ENCODE measurements at regions not wholly inside any gene's neighbourhood (a gene's known extent, or its start where the extent isn't known, plus 50 kb on each side); places are given as distances from the start of the nearest gene placed in this dataset.

DNA sequence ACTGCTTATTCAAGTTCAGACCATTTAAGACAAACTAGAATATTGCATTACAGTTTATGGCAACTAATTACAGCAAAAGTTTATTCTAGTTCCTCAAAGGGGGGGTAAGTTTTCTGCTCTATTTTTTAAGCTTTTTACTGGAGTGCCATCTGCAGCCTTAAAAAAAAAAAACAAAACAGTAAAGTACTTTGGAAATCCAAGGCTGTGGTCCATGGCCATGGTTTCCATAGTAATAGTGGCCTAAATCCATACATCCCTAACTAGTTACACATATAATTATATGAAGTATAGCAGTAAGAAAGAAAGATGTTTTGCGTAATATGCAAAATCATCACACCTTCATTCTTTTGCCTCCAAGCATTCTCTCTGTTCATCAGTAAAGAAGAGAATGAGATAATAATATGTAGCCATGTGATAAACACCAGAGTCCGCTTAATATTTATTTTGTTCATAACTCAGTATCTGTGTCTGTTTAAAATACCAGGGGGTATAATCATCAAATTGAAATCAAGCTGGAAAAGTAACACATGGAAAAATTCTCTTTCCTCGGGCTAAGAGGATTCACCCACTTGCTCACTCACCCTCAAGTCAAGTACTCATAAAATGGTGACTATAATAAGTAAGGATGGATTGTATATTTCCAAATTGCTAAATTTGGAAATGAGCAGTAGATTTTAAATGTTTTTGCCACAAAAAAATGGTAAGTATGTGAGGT, 301.1 kb upstream of the RND3 start:
- no peak overlapping the region for H3K4me3 ChIP-seq (ENCODE audit: insufficient read depth, low read depth, low read length)
- no peak for DNase-seq
- H3K27me3 ChIP-seq (ENCODE audit: control insufficient read depth, insufficient read depth, low read length), result no peaks in the 10 kb centered on the region
- H3K36me3 ChIP-seq (replicated peaks; ENCODE audit: control insufficient read depth, insufficient read depth, low read length), result no peaks in the 10 kb centered on the region

DNA sequence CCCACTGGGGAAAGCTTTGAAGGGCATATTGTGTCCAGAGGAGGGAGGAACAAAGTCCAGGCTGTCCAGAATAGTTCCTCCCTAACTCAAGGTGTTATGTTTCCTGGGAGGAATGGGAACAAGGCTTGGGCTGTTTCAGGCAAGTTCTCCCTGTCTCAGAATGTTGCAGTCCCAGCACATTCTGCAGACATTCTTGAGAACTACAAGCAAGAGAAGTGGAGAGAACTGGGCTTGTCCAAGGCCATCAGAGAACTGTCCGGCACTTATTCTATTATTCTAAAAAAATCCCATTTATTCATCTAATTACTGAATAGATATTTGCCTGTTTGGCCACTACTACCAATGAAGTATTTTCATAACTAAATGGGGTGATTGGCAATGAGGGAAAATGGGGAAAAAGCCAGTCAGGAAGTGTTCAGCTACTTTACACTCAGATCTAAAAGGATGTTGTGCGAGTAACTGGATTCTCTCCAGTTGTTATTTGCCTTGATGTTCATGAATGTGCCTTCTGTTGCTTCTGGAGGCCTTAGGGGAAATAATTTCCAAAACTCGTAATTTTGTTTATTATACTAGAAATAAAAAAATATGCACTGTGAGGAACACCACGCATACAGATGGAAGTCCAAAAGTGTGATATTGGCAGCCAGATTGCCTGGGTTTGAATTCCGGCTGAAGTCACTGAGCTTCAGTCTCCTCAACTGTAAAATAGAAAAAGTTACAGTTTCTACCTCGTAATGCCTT, 300.1 kb upstream of the RND3 start:
- no peaks in the 10 kb centered on the region for H3K36me3 ChIP-seq (replicated peaks; ENCODE audit: control insufficient read depth, insufficient read depth, low read length)
- no peak overlapping the region for H3K4me3 ChIP-seq (ENCODE audit: insufficient read depth, low read depth, low read length)
- H3K27me3 ChIP-seq (ENCODE audit: control insufficient read depth, insufficient read depth, low read length), result no peaks in the 10 kb centered on the region
- DNase-seq, result no peak

DNA sequence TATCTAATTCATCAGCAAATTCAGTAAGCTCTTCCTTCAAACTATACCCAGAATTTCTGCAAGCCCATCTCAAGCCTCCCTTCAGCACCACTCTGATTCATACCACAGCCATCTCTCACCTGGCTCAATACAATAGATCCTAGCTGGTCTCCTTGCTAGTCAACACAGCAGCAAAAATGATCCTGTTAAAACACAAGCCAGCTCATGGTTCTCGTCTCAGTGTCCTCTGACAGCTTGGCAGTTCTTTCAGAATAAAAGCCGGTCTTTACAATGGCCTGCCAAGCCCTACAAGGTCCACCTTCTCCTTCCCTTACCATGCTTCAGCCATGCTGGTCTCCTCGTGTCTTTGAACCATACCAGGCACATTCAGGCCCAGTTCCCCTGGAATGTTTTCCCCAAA, 296.9 kb upstream of the RND3 start:
- no peaks in the 10 kb centered on the region for H3K27me3 ChIP-seq (ENCODE audit: control insufficient read depth, insufficient read depth, low read length)
- H3K36me3 ChIP-seq (replicated peaks; ENCODE audit: control insufficient read depth, insufficient read depth, low read length), result no peaks in the 10 kb centered on the region
- no peak overlapping the region for H3K4me3 ChIP-seq (ENCODE audit: insufficient read depth, low read depth, low read length)
- DNase-seq, result no peak

DNA sequence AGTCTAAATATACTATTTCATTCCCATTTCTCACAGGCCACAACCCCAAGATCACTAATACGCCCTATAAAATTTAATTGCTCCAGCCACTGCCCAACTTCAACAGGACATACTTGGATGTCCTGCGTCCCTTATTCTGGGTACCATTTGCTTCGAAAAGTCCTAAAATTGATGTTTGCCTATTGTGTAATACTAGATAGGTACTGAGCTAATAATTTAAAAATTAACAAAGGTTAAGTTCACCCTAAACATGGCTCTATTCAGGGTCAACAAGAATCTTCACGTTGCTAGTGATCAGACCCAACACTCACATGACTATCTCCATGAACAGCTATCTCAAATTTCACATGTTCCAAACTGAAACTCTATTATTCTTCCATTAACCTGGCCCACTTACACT, 296.4 kb upstream of the RND3 start:
- DNase-seq, result no peak
- Histone ChIP-seq H3K4me3 (ENCODE audit: insufficient read depth, low read depth, low read length) (no peak overlapping the region), H3K27me3 (ENCODE audit: control insufficient read depth, insufficient read depth, low read length) (no peaks in the 10 kb centered on the region), H3K36me3 (replicated peaks; ENCODE audit: control insufficient read depth, insufficient read depth, low read length) (no peaks in the 10 kb centered on the region)

DNA sequence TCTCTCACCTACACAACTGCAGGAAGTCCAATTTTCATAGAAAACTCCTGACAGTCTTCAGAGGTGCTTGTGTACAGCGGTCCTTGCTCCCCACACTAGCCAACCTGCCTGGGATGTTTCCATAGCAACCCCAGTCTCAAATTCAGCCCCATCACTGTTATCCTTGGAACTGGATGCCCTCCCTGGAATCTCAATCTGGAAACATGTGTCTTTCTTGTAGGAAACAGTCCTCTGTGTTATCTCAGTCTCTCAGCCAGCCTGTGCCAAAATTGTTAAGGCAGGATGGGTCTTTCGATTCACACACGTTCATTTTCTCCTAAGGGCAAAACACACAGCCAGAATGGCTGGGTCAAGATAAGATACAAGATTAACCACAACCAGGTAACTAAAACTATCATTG, 295.5 kb upstream of the RND3 start:
- no peak for DNase-seq

DNA sequence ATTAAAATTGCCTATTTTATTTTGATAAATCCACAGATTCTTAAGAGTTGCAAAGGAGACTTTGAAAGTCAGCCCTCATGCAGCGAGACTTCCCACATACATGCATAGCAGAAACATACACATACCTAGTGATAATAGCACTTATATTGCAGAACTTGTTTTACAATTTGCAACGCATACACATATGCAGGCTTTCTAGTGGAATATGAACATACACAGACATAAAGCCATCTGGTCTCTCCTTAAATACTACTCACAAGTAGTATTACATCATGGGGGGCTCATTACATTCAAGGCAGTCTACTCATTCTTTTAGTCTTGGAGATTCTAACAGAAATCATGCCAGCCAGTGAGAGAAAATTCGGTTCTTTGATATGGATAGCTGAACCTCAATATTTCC, 295.1 kb upstream of the RND3 start:
- Histone ChIP-seq H3K27me3 (ENCODE audit: control insufficient read depth, insufficient read depth, low read length) (no peaks in the 10 kb centered on the region), H3K4me3 (ENCODE audit: insufficient read depth, low read depth, low read length) (no peak overlapping the region), H3K36me3 (replicated peaks; ENCODE audit: control insufficient read depth, insufficient read depth, low read length) (no peaks in the 10 kb centered on the region)
- no peak for DNase-seq

More for the DNA sequence above, 295.5 kb upstream of the RND3 start:
- no peaks in the 10 kb centered on the region for H3K27me3 ChIP-seq (ENCODE audit: control insufficient read depth, insufficient read depth, low read length)
- no peaks in the 10 kb centered on the region for H3K36me3 ChIP-seq (replicated peaks; ENCODE audit: control insufficient read depth, insufficient read depth, low read length)
- no peak overlapping the region for H3K4me3 ChIP-seq (ENCODE audit: insufficient read depth, low read depth, low read length)

DNA sequence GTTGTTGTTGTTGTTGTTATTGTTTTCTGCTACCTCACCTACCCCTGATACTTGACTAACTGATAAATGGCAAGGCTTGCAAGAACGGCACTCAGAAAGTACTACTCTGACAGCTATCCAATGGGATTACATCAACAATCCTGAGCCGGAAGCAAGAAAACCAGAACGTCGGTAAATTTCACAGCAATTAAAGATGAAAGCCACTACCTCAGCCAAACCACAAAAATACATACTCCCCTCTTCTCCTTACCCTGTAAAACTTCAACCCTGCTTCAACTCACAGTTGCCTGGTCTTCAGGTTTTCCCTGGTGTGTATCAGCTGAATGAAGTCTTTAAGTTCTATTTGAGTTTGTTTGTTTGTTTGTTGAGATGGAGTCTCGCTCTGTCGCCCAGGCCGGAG, 293.7 kb upstream of the RND3 start:
- no peaks in the 10 kb centered on the region for H3K36me3 ChIP-seq (replicated peaks; ENCODE audit: control insufficient read depth, insufficient read depth, low read length)
- no peaks in the 10 kb centered on the region for H3K27me3 ChIP-seq (ENCODE audit: control insufficient read depth, insufficient read depth, low read length)
- no peak overlapping the region for H3K4me3 ChIP-seq (ENCODE audit: insufficient read depth, low read depth, low read length)
- DNase-seq, result no peak

DNA sequence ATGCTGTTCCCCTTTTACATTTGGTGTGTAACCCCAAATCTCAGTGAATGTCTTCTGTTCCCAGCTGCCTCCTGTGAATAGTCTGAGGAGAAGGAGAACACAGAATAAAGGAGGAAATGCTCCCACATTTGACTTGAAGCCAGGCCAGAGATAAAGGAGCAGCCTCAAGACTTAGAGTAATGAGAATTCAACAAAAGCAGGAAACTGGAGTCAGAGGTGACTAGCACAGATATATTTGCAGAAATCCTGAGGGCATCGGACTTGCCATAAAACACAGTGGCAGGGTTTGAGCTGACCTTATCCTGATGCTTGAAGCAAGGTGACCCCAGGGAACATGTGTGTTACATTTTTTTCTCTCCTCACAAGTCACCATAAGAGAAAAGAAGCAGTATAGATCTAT, 291.4 kb upstream of the RND3 start:
- no peak overlapping the region for H3K4me3 ChIP-seq (ENCODE audit: insufficient read depth, low read depth, low read length)
- no peaks in the 10 kb centered on the region for H3K27me3 ChIP-seq (ENCODE audit: control insufficient read depth, insufficient read depth, low read length)
- no peak for DNase-seq
- no peaks in the 10 kb centered on the region for H3K36me3 ChIP-seq (replicated peaks; ENCODE audit: control insufficient read depth, insufficient read depth, low read length)

DNA sequence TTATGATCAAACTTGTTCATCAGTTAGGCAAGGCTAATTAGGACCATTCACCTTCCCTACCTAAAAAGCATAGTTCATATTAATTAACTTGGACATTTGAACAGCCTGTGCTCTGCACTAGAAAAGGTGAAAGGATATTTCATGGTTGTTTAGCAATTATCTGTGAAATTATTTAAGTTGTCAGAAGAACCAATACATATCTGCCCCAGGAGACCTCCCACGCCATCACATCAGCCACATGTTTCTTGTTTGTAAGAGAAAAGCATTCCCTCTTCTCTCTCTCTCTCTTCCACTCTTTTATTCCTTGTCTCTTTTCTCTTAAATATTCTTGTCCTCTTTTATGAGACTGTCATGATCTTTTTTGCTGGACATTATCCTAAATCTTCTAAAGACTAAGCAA, 282.0 kb upstream of the RND3 start:
- DNase-seq, result no peak
- Histone ChIP-seq H3K4me3 (ENCODE audit: insufficient read depth, low read depth, low read length) (no peak overlapping the region), H3K27me3 (ENCODE audit: control insufficient read depth, insufficient read depth, low read length) (no peaks in the 10 kb centered on the region), H3K36me3 (replicated peaks; ENCODE audit: control insufficient read depth, insufficient read depth, low read length) (no peaks in the 10 kb centered on the region)

DNA sequence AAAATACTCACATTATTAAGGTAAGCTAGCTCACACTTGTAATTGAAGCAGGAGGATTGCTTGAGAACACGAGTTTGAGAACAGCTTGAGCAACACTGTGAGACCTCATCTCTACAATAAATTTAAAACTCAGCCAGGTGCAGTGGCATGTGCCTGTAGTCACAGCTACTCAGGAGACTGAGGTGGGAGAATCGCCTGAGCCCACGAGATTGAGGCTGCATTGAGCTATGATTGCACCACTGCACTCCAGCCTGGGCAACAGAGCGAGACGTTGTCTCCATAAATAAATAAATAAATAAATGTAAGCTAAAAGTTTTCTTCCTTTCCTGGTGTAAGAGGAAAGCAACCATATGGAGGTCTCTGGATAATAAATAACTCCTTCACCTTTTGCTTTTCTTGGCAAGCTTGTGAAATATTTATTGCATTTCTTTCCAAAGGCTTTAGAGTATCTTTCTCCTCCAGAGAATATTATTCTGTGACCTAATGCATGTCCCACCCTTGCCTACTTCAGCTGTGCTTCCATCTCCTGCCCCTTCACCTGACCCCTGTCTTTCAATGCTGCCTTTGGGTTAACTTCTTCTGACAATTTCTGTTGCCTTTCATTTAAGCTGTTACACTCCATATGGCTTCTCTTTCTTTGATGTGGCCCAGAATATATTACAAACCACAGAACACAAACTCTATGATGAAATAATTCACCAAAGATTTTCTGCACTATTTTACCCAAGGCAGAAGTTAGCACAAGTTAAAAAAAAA, 280.7 kb upstream of the RND3 start:
- H3K27me3 ChIP-seq (ENCODE audit: control insufficient read depth, insufficient read depth, low read length), result no peaks in the 10 kb centered on the region
- H3K4me3 ChIP-seq (ENCODE audit: insufficient read depth, low read depth, low read length), result no peak overlapping the region
- no peaks in the 10 kb centered on the region for H3K36me3 ChIP-seq (replicated peaks; ENCODE audit: control insufficient read depth, insufficient read depth, low read length)
- no peak for DNase-seq

DNA sequence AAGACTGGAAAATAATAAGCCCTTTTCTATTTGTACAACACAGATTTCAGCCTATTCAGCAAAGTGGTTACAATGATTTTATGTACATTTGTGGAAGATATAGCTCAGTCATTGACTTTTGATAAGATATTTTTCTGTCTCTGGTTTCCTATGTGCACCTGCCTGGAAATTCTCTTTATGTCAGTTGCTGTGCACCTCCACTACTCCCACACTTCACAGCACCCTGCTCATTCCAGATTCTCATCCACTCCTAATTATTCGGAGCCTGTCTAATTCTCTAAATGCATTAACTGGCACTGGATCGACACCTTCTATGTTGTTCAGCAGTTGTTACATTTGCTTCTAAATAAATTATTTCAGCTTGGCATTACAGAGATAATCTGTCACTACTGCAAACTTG, 275.1 kb upstream of the RND3 start:
- Histone ChIP-seq H3K27me3 (ENCODE audit: control insufficient read depth, insufficient read depth, low read length) (no peaks in the 10 kb centered on the region), H3K4me3 (ENCODE audit: insufficient read depth, low read depth, low read length) (no peak overlapping the region)
- no peak for DNase-seq

DNA sequence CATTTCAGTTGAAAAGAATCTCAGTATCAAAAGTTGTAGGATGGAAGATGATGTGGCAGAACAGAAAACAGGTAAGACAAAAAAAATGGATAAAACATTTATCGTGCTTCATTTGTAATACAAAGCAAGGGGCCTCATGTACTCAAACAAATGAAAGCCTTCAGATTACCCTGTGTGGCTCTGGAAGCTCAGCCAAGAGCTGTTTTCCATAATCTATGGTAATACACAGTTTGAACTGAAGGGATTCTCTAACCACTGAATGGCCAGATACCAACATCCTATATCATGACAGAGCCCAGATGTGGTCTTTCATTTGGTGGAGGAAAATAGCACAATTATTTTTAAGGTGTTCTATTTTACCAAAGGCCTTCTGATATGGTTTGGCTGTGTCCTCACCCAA, 272.1 kb upstream of the RND3 start:
- DNase-seq, result no peak
- H3K27me3 ChIP-seq (ENCODE audit: control insufficient read depth, insufficient read depth, low read length), result no peaks in the 10 kb centered on the region
- no peaks in the 10 kb centered on the region for H3K36me3 ChIP-seq (replicated peaks; ENCODE audit: control insufficient read depth, insufficient read depth, low read length)

More for the DNA sequence above, 275.1 kb upstream of the RND3 start:
- no peaks in the 10 kb centered on the region for H3K36me3 ChIP-seq (replicated peaks; ENCODE audit: control insufficient read depth, insufficient read depth, low read length)

DNA sequence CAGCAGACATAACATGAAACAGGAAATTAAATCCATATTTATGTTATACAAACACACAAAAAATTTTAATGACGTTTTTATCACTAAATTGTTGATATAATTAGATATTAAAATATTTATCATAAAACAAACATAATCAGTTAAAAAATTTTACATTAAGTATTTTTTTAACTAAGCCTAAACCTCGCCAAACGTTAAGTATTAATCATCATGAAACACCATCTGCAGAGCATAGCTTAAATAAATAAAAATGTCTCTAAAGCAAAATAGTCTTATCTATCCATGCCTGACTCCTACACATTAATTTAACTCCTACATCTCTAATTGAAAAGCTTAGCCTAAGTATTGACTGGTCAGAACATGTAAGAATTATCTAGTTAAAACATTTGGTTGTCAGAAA, 271.6 kb upstream of the RND3 start:
- Histone ChIP-seq H3K4me3 (ENCODE audit: insufficient read depth, low read depth, low read length) (no peak overlapping the region), H3K27me3 (ENCODE audit: control insufficient read depth, insufficient read depth, low read length) (no peaks in the 10 kb centered on the region), H3K36me3 (replicated peaks; ENCODE audit: control insufficient read depth, insufficient read depth, low read length) (no peaks in the 10 kb centered on the region)
- no peak for DNase-seq

More for the DNA sequence above, 272.1 kb upstream of the RND3 start:
- no peak overlapping the region for H3K4me3 ChIP-seq (ENCODE audit: insufficient read depth, low read depth, low read length)

DNA sequence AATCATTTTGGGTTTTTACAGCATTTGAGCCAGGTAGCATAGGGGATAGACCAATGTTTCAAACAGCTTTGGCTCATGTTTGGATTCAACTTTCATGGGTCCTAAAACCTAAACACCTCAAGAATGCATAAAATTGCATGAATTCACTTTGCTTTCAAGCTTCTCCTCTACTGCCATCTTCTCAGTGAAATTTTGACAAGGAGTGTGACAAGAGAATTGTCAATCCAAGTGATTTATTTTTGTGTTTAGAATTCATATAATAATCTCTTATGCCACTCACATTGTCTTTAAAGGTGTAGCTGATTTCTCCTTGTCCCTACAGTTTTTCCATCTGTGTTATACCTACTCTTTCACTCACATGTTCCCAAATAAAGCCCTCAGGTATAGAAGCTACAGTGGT, 264.8 kb upstream of the RND3 start:
- Histone ChIP-seq H3K4me3 (ENCODE audit: insufficient read depth, low read depth, low read length) (no peak overlapping the region), H3K27me3 (ENCODE audit: control insufficient read depth, insufficient read depth, low read length) (no peaks in the 10 kb centered on the region), H3K36me3 (replicated peaks; ENCODE audit: control insufficient read depth, insufficient read depth, low read length) (no peaks in the 10 kb centered on the region)
- DNase-seq, result no peak

DNA sequence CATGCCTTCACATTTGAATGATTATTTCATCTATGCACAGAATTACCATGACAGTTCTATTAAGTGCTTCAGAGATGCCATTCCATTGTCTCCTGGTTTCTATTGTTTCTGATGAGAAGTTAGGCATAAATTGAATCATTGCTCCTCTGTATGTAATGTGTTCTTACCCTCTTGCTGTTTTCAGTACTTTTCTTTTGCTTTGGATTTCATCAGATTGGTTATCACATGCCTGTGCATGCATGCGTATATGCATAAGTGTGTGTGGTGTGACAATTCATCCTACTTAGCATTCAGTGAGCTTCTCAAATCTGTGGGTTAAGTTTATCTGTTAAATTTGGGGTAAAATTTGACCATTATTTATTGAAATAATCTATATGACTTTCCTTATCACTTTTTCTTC, 263.3 kb upstream of the RND3 start:
- Histone ChIP-seq H3K27me3 (ENCODE audit: control insufficient read depth, insufficient read depth, low read length) (no peaks in the 10 kb centered on the region), H3K4me3 (ENCODE audit: insufficient read depth, low read depth, low read length) (no peak overlapping the region), H3K36me3 (replicated peaks; ENCODE audit: control insufficient read depth, insufficient read depth, low read length) (no peaks in the 10 kb centered on the region)
- DNase-seq, result no peak

Measured in H7 (cell line).